GM23338 (cell line): ENCODE measurements at regions not wholly inside any gene's neighbourhood (a gene's known extent, or its start where the extent isn't known, plus 50 kb on each side); places are given as distances from the start of the nearest gene placed in this dataset.

ENCODE experiments used
- ATAC-seq: fragments of 200-7000 bp; cut with Tn5 transposase; 3 replicates; pipeline ENCODE4 v1.9.1; 2020
- DNase-seq: peaks from one replicate; pipeline ENCODE4 v3.0.0-alpha.2; 2015; ENCODE audit warnings: low spot score
- H2AFZ ChIP-seq: fragments of 200-600 bp; sonication (generic); 2 replicates; pipeline ENCODE4 v1.8.0; 2016; ENCODE audit warnings: antibody characterized with exemption, mild to moderate bottlenecking, moderate library complexity
- H3F3A ChIP-seq: fragments of 200-600 bp; sonication (generic); replicated peaks from 2 replicates; pipeline ENCODE4 v1.8.0; 2017; ENCODE audit warnings: antibody characterized with exemption, mixed run types, low read depth
- H3K27ac ChIP-seq: fragments of 200-600 bp; sonication (generic); 2 replicates; pipeline ENCODE4 v1.6.1; 2016; ENCODE audit warnings: low read depth
- H3K27me3 ChIP-seq: fragments of 200-600 bp; sonication (generic); 2 replicates; pipeline ENCODE4 v1.8.0; 2016; ENCODE audit warnings: mild to moderate bottlenecking, mixed run types, moderate library complexity; ENCODE audit not compliant: insufficient read depth
- H3K36me3 ChIP-seq: fragments of 200-600 bp; sonication (generic); 2 replicates; pipeline ENCODE4 v1.8.0; 2016; ENCODE audit warnings: mild to moderate bottlenecking; ENCODE audit not compliant: insufficient read depth
- H3K4me1 ChIP-seq: fragments of 200-600 bp; sonication (generic); 2 replicates; pipeline ENCODE4 v1.8.0; 2016; ENCODE audit warnings: mild to moderate bottlenecking, moderate library complexity; ENCODE audit not compliant: insufficient read depth
- H3K4me2 ChIP-seq: fragments of 200-600 bp; sonication (generic); 2 replicates; pipeline ENCODE4 v1.7.1; 2017; ENCODE audit warnings: mixed run types
- H3K4me3 ChIP-seq: fragments of 200-600 bp; sonication (generic); 2 replicates; pipeline ENCODE4 v1.6.1; 2016; ENCODE audit warnings: mixed run types
- H3K79me2 ChIP-seq: fragments of 200-600 bp; sonication (generic); replicated peaks from 2 replicates; pipeline ENCODE4 v1.8.0; 2017; ENCODE audit warnings: mild to moderate bottlenecking; ENCODE audit not compliant: insufficient read depth
- H3K9me2 ChIP-seq: fragments of 200-600 bp; sonication (generic); 2 replicates; pipeline ENCODE4 v1.8.0; 2017; ENCODE audit not compliant: insufficient read depth
- H4K20me1 ChIP-seq: fragments of 200-600 bp; sonication (generic); replicated peaks from 2 replicates; pipeline ENCODE4 v1.8.0; 2017; ENCODE audit warnings: mild to moderate bottlenecking; ENCODE audit not compliant: insufficient read depth
- H3K27ac Mint-ChIP-seq: 2 replicates; pipeline ENCODE4 v1.8.0; 2020; ENCODE audit warnings: inconsistent platforms, mild to moderate bottlenecking, moderate library complexity, mixed read lengths
- H3K27me3 Mint-ChIP-seq: 3 replicates; pipeline ENCODE4 v1.8.0; 2022; ENCODE audit warnings: low read depth, mild to moderate bottlenecking, moderate library complexity, mixed read lengths, inconsistent platforms; ENCODE audit not compliant: insufficient read depth, poor library complexity
- H3K36me3 Mint-ChIP-seq: 3 replicates; pipeline ENCODE4 v1.8.0; 2021; ENCODE audit warnings: low read depth, mild to moderate bottlenecking, inconsistent platforms, moderate library complexity, mixed read lengths
- H3K4me1 Mint-ChIP-seq: 3 replicates; pipeline ENCODE4 v1.8.0; 2020; ENCODE audit warnings: mild to moderate bottlenecking, inconsistent platforms, mixed read lengths
- H3K4me3 Mint-ChIP-seq: 3 replicates; pipeline ENCODE4 v1.8.0; 2021; ENCODE audit warnings: moderate library complexity, mild to moderate bottlenecking, inconsistent platforms, mixed read lengths
- H3K9me3 Mint-ChIP-seq: 3 replicates; pipeline ENCODE4 v1.8.0; 2020; ENCODE audit warnings: moderate library complexity, mild to moderate bottlenecking, inconsistent platforms, mixed read lengths
- CTCF ChIP-seq, 2 experiments: fragments of 200-600 bp in 1 of 2; sonication (generic) in 1 of 2; conservative IDR thresholded peaks; 2 replicates each; pipeline versions ENCODE4 v1.5.1 to v1.6.1; 2016 to 2017; ENCODE audit warnings: antibody characterized with exemption in 2 of 2, low read depth in 2 of 2, mild to moderate bottlenecking in 2 of 2, moderate library complexity in 1 of 2
- EZH2 ChIP-seq: fragments of 200-600 bp; sonication (generic); IDR thresholded peaks from one replicate; pipeline ENCODE4 v1.8.0; 2017; ENCODE audit warnings: antibody characterized with exemption, mild to moderate bottlenecking, low read depth; ENCODE audit not compliant: unreplicated experiment
- EZH2phosphoT487 ChIP-seq: fragments of 200-600 bp; sonication (generic); IDR thresholded peaks from one replicate; pipeline ENCODE4 v1.8.1; 2018; ENCODE audit warnings: antibody characterized with exemption; ENCODE audit not compliant: unreplicated experiment
- JUNB ChIP-seq: IDR thresholded peaks from one replicate; pipeline ENCODE4 v1.6.1; 2016; ENCODE audit warnings: antibody characterized with exemption; ENCODE audit not compliant: unreplicated experiment
- NANOG ChIP-seq: IDR thresholded peaks from 2 replicates; pipeline ENCODE4 v1.6.1; 2016; ENCODE audit warnings: antibody characterized with exemption, borderline replicate concordance
- STAT1 ChIP-seq: IDR thresholded peaks from one replicate; pipeline ENCODE4 v1.6.1; 2016; ENCODE audit warnings: antibody characterized with exemption; ENCODE audit not compliant: unreplicated experiment
- ZNF114 ChIP-seq: fragments of 250-450 bp; sonication (Bioruptor Pico); IDR thresholded peaks from 2 replicates; pipeline ENCODE4 v1.5.0; 2020; ENCODE audit warnings: mild to moderate bottlenecking, moderate library complexity
- ZNF331 ChIP-seq: fragments of 250-450 bp; sonication (Bioruptor Pico); IDR thresholded peaks from 2 replicates; pipeline ENCODE4 v1.5.0; 2020; ENCODE audit warnings: low read depth, mild to moderate bottlenecking, moderate library complexity
- ZNF462 ChIP-seq: fragments of 250-450 bp; sonication (Bioruptor Pico); IDR thresholded peaks from 2 replicates; pipeline ENCODE4 v1.5.0; 2020; ENCODE audit warnings: mild to moderate bottlenecking, moderate library complexity

GRCh38 chr1:113201560-113201959 lies 128.6 kb downstream of the LRIG2 start:
- ATAC-seq (no peak), DNase-seq (no peak)
- H3K27me3 ChIP-seq: no peaks in the 10 kb centered on the region
- H3K4me1 Mint-ChIP-seq: peaks cover 39% of the 10 kb centered on the region
- no peaks in the 10 kb centered on the region for H3K79me2 ChIP-seq
- no peak overlapping the region for H3K27ac ChIP-seq
- no peak overlapping the region for H3K4me3 Mint-ChIP-seq
- H3K4me1 ChIP-seq: peaks cover 11% of the 10 kb centered on the region
- H3K36me3 ChIP-seq: no peaks in the 10 kb centered on the region
- no peak overlapping the region for H2AFZ ChIP-seq
- no peaks in the 10 kb centered on the region for H3K9me2 ChIP-seq
- no peaks in the 10 kb centered on the region for H3K9me3 Mint-ChIP-seq
- H3K27me3 Mint-ChIP-seq: peaks cover 1% of the 10 kb centered on the region
- no peak overlapping the region for H3K4me2 ChIP-seq
- H3K27ac Mint-ChIP-seq: no peak overlapping the region
- no peaks in the 10 kb centered on the region for H3K36me3 Mint-ChIP-seq
- no peaks in the 10 kb centered on the region for H4K20me1 ChIP-seq
- TF ChIP-seq CTCF (conservative IDR thresholded peaks at IDR 0.05; ENCODE audit: low read depth in 2 of 2) (no peak), JUNB (no peak), NANOG (no peak), ZNF331 (CRISPR knock-in tag) (no peak), EZH2phosphoT487 (no peak), STAT1 (no peak), ZNF462 (CRISPR knock-in tag) (no peak), EZH2 (no peak), ZNF114 (CRISPR knock-in tag) (no peak)
- H3F3A ChIP-seq: no peaks in the 10 kb centered on the region
- no peak overlapping the region for H3K4me3 ChIP-seq
